ENCODE measurements at regions not wholly inside any gene's neighbourhood (a gene's known extent, or its start where the extent isn't known, plus 50 kb on each side); places are given as distances from the start of the nearest gene placed in this dataset.
"Not testable (repeated sequence)": the region's sequence is repeated elsewhere in the genome, so short reads cannot be mapped to it uniquely, and the experiment has no call there.

DNA sequence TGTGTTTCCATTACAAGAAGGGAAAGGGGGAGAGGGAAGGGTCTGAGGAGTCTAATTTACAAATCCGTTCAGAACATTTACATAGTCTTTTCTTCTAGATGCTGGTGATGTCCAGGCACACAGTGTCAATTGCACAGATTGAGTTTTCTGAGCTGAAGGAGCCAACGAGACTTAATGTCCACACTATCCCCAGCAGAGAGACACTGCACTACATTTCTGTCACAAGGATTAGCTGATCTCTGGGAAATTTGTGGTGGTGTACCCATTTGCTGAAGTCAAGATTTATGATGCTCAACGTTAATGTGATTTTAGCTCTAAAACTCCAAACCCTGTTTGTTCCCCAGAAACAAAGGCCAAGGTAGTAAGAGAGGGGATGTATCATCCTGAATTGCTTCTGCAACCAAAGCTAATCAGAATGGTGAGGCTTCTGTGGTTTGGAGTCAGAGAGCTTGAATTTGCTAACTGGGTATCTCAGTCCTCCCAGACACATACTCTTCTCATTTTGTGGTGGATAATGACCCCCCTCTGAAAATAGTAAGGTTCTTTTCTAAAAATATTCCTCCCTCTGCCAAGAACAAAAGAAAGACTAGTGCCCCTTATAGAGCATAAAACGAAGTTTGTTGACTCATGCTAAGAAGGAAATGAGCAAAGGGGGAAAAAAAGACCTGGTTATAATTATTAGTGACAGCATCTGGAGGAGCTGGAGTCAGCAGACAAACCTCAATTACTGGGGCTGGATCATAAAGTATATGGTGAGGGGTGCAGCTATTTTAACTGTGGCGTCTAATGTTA lies 416.9 kb downstream of the PSAT1 start:
- no peak for DNase-seq (ENCODE audit: low read depth in 2 of 2)

DNA sequence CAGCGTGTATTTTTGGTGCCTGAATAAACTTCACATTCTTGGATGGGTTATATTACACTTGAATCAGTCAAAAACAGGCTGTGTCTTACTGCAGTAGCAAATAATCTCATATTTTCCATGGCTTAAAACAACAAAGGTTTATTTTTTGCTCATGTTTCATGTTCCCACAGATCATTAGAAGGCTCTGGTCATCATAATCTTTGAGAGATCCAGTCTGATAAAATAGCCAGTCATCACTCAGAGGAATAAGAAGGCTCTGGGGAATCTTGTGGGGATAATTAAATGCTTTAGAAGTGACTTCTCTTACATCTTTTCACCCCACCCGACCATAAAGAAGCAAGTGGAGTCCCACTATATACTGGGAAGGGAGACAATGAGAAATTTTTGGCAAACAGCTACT lies 417.7 kb downstream of the PSAT1 start:
- DNase-seq (ENCODE audit: low read depth in 2 of 2), result no peak

DNA sequence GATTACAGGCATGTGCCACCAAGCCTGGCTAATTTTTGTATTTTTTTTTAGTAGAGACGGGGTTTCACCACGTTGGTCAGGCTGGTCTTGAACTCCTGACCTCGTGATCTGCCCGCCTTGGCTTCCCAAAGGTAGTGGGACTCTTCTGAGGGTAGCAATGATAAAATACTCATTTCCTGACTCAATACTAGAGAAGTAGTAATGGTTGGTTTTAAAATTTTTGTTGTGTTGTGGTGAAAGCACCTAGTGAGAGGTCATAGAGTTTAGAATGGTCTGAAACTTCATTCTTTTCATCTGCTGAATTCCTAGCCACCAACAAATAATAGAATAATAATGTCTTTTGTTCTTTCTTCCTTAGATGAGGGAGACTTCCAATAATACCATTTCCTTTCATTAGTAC lies 422.1 kb downstream of the PSAT1 start:
- DNase-seq (ENCODE audit: low read depth in 2 of 2), result not testable (repeated sequence)

DNA sequence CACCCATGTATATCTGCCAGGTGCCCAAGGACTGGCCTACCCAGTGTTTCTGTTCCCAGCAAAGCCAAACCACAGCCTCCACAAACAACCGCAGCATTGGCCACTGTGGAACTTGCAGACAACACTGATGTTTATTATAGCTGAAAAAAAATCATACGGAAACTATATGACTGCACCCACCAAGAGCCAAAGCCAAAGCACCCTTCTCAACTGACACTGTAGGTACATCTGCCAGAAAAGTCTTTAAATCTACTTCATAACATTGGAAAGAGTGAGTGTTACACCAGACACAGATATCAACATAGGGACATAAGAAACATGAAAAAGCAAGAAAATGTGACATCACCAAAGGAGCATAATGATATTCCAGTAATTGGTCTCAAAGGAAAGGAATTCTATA lies 428.0 kb downstream of the PSAT1 start:
- DNase-seq (ENCODE audit: low read depth in 2 of 2), result no peak

DNA sequence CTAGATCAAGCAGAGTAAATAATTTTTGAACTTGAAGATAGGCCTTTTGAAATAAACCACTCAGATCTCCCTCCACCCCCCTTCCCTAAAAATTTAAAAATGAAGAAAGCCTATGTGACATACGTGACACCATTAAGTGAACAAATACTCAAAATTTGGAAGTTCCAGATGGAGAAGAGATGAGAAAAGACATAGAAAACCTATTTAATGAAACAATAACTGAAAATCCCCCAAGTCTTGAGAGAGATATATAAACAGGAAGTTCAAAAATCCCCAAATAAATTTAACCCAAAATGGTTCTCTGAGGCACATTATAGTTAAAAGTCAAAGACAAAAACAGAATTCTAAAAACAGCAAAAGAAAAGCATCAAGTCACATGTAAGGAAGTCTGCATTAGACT lies 428.6 kb downstream of the PSAT1 start:
- no peak for DNase-seq (ENCODE audit: low read depth in 2 of 2)

DNA sequence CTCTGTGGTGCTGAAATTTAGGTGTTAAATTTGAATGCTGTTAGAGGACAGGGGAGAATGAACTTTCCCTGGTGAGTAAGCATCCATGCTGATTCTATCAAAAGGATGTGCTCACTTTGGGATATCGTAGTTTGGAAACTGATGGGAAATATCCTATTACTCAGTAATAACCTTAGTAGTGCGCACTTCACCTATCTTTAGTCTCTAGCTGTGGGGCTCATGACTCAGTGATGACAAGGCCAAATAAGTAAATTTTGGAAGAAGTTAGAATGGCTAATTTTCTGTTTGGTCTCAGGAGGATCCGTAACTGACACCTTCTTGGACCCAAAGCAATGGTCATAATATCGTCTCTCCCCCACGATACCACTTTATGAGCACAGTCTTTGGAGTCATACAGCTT lies 448.4 kb downstream of the PSAT1 start:
- no peak for DNase-seq (ENCODE audit: low read depth in 2 of 2)

DNA sequence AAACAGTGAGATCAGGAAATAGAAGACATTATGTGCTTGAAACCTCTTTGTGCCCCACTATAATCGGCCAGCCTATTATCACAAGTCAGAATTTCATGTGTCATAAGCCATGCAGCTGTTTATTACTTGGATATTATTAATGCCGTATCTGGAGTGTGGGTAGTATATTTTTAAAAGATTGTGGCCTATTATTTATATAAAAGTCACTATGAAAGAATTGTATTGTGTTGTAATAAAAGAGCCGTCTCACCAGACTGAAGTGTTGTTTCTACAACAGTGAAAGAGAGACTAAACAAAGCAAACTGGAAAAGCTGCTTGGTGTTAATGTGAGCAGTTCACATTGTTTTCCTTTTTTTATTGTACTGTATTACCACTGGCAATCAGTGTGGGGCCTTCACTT lies 449.1 kb downstream of the PSAT1 start:
- DNase-seq (ENCODE audit: low read depth in 2 of 2), result no peak

DNA sequence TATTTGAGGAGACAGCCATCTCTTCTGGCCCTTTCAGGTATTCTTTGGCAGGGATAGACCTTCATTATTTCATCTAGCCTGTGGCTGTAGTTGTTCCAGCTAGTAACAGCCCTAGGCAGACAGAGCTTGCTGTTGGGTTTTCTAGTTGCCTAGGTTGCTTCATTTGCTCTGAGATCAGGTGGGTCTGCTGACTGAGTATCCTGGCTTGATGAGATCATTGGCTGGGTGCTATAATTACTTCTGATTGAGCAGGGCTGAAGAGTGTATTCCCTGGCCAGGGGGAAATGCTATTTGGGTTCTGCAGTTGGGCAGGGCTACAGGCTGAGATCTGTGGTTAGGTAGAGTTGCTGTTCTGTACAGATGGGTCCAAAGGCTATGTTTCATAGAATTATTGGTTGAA lies 456.1 kb downstream of the PSAT1 start:
- no peak for DNase-seq (ENCODE audit: low read depth in 2 of 2)

DNA sequence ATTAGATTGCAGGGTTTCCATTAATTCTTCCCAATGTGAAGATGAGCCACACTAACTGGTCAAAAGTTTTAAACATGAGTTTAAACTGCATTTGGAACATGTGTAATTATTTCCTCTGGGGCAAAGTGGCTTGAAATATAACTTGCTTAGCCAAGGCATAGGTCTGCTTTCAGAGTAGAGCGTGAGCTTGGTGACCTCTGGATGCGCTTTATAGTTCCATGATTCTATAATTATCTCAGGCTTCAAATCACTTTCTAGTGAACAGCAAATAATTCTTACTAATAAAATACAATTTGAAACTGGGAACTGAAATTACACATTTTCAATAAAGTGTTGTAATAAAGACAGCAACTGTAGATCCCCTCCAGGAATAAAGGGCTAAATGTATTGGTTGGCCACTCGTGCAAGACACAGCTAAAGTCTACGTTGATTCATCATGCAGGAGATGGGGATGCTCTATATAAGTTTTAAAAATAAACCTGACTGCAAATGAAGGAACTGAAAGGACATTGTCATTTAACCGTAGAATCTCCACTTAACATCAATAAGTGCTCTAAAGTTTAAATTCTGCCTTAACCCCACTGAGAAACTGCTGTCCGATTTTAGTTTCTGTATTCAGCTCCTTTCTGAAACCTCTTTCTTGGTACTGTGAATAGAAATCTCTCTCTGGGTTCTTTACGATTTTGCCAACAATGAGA lies 460.0 kb downstream of the PSAT1 start:
- no peak for DNase-seq (ENCODE audit: low read depth in 2 of 2)

DNA sequence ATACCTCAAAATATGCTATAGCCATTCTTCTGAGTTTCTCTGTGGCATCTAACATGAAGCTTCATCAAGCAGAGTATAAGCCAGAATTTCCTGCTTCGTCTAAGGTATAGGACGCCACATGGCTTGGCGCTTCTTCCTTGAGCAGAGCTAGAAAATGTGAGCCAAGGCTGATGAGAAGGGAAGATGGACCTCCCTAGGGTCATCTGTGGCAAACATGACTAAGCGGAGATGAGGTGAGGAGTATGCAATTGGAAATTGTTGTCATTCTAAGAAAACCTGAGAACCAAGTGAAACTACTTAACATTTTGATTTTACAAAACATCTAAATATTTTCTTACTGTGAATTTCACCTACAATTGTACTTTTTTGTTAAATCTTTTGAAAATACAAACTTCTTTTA lies 466.5 kb downstream of the PSAT1 start:
- no peak for DNase-seq (ENCODE audit: low read depth in 2 of 2)

DNA sequence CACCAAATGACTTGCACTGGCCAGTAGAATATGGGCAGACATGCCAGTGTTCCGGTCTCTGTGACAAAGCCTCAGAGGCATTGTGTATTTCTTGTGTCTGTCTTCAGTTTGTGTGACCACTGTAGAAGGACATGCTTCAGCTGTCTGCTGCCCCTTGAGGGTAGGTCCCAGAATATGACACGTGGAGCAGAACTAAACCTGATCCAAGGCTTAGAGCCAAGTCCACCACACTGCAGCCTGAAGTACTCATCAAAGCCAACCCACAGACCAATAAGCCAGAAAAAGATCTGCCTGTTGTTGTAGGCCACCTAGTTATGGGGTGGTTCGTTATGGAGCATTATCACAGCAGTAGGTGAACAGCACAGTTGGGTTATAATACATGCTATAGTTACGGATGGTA lies 468.9 kb downstream of the PSAT1 start:
- DNase-seq (ENCODE audit: low read depth in 2 of 2), result no peak

DNA sequence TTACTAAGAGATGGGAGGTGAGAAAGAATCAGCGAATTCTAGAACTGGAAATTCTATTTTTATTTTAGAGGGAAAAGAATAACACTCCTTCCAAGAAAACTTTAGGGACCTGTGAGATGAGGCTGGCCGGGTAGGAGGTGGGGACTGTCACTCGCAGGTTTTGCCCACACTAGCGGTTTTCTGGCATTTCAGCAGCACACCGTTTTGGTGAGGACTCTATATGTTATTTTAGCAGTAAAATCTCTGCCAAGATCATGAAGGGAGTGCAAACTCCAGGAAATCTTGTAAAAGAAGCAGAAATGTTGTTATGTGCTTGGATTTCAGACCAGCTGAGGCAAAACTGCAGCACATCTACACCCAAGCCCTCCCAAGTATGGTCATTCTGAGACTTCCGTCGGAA lies 470.6 kb downstream of the PSAT1 start:
- DNase-seq (ENCODE audit: low read depth in 2 of 2), result no peak

DNA sequence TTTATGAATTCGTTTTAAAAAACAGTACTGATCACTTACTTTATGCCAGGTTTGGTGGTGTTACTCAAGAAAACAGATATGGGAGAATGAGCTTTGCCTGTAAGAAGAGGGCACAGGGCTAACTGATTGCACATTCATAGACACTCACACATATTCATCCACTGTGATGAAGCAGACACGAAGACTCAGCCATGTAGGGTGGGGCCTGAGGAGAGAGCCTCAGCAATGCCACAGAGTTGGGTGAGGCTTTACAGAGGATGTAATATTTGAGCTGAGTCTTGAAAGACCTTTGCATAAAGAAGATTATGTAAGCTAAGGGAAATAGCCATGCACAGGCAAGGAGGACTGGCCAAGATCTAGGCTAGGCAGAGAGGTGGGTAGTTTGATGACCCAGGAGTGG lies 472.8 kb downstream of the PSAT1 start:
- no peak for DNase-seq (ENCODE audit: low read depth in 2 of 2)

DNA sequence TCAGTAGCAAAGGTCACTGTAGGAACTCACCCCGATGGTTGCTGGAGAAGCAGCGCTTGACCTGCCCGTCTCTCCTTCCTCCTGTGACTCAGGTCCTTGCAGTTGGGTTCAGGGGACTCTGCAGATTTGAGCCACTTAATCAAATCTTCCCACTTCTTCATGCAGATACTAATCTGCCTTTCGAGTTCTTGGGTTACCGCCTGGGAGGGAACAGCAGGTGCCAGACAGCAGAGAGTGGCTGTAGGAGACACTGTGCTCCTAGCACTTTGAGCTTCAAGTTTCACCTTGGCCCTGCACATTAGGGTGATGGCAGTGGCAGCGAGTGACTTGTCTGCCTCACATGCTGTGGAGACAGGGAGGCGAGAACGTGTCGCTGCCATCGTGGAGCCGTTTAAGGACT lies 478.3 kb downstream of the PSAT1 start:
- no peak for DNase-seq (ENCODE audit: low read depth in 2 of 2)

DNA sequence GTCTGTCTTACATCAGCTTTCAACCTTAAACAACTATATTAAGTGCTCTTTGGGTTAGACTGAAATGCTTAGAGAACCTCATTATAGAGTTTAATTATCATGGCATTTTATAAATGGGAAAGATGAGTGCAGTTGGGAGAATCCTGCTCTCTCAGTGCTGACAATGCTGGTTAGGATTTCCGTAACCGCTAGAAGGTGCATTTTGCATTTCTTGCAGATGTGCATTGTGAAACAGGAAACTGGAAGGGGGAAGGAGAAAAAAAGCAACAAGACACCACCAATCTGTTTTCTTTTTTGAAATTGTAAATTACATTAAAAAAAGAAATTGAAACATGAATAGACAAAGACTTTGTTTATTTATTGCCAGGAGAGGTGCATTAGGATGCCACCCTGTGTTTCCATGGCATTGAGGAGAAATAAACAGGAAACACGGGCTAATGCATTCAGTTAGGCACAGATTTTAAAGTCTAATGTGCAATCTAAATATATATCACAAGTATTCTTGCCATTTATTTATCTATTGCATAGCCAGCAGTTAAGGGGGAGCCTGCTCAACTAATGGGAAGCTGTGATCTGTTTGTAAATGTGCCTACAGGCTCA lies 478.9 kb downstream of the PSAT1 start:
- DNase-seq (ENCODE audit: low read depth in 2 of 2), result no peak

DNA sequence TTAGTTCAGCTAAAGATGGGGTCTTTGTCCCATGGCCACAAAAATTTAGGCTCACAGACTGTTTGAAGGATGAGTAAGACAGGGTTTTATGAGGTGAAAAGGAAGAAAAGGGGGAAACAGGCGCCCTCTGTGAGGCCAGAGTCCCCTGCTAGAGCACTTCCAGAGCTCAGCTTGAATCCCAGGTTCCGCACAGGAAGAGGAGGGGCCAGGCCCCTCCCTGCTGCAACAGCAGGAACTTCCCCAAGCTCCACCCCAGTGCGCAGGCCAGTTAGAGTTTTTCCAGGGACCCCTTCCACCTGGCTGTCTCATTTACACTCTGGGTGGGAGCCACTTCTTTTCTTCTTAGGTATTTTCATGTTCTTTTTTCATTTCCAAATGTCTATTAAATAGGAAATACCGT lies 480.8 kb downstream of the PSAT1 start:
- no peak for DNase-seq (ENCODE audit: low read depth in 2 of 2)

DNA sequence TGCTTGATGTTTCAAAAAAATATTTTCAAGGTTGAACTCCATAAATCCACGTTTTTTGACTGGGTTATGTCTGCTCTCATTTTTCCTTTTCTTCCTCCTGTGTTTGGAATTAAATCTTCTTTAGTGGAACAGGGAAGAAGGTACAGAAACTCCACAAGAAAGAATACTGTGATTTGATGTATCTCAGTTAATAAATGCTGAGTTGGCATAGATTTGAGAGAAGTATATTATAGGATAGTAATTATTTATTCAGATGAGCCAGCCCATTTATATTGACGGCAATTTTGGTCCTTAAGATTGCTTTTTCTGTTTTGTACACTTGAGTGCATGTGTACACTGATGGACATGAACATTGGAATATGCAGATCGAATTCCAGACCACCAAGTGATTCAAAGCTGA lies 481.4 kb downstream of the PSAT1 start:
- no peak for DNase-seq (ENCODE audit: low read depth in 2 of 2)

DNA sequence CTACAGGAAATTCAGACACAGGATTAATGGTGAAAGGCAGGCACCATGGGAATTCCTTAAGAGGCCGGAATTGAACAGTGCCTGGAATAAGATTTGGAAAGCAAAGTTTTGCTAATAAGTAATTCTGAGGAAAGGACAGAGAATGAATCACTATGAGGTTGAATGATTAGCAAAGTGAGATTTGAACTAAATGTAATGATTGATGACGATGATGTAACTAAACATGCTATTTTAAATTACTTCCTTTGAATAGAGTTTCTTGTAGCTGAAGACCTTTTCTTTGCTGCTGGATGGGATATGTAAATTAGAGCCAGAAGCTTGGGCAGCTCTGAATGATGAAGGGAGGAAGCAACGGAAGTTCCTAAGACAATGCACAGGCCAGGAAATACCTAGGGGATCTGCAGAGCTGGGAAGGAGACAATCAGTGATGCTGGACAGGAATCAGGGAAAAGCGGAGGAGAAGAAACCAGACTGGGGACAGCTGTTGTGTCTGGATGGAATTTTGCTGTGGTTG lies 482.0 kb downstream of the PSAT1 start:
- no peak for DNase-seq (ENCODE audit: low read depth in 2 of 2)

DNA sequence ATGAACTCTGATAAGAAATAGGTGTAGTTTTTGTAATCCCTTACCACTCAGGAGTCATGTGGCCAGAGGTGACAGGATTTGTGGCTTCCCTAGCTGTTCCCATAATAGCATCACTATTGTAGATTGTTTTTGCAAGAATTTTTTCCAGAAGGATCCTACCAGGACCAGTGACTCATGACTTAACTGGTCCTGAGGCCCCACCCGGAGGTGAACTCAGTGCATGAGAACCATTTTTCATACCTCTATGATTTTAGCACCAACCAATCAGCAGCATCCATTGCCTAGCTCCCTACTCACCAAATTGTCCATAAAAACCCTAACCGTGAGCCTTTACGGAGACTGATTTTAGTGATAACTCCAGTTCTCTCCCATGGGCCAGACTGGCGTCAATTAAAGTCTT lies 484.8 kb downstream of the PSAT1 start:
- no peak for DNase-seq (ENCODE audit: low read depth in 2 of 2)

DNA sequence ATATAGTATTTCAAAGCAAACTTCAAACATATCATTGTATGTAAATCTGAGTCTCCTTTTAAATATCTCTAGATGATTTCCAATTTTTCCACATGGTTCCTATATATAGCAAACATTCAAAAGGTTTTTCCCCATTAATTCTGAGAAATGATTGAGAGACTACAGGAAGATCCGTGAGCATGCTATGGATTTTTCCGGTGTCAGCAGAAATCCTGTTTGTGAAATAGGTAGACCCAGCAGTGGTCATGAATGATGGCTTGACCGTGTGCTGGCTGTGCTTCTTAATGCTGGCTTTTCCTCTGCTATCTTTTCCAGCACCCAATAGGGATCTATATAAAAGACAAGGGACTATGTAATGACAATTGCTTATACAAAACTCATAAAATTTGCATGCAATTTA lies 485.3 kb downstream of the PSAT1 start:
- no peak for DNase-seq (ENCODE audit: low read depth in 2 of 2)

DNA sequence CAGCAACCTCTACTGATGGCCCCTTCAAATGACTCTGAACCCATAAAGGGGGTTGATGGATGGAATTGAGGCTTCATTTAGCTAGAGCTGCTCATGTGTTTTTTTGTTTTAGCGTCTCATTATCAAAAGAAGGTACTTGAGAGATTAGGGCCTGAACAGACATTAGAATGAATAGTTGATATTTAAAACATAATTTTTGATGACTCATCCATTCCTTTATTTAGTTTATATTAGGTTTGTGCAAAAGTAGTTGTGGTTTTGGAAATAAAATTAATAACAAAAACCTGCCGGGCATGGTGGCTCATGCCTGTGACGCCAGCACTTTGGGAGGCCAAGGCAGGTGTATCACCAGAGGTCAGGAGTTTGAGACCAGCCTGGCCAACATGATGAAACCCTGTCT lies 485.9 kb downstream of the PSAT1 start:
- DNase-seq (ENCODE audit: low read depth in 2 of 2), result no peak

DNA sequence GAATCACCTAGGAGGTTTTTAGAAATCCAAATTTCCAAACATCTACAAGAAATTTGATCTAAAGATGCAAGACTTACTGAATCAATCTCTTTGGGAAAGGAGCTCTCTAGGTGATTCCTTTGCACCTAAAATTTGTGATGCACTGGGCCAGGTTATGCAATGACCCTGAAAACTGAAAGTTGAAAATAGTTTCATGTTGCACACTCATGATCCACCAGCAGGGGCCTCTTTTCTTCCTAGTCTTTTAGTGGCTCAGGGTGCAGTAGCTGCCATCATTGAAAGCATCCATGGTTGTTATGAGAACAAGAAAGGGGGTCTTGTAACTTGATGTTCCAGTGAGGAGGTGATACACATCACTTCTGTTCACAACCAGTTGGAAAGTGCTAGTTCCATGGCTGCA lies 486.8 kb downstream of the PSAT1 start:
- no peak for DNase-seq (ENCODE audit: low read depth in 2 of 2)

DNA sequence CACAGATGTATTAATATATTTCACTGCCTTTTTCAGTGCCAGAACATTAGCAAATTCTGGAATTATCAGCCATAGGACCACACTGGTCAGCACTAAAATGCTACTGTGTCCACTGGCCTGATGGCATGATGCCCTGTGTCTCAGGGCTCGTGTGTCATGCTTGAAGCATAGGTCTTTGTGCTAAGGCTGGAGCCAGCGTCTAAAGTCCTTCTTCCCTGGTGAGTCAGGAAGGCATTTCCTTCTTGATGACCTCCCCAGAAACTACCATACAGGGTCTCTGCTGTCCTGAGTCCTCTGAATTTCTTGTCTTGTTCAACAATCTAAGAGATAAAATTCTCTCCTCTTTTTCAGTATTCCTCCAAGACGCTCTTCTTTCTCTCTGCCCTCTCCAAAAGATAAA lies 489.9 kb downstream of the PSAT1 start:
- DNase-seq (ENCODE audit: low read depth in 2 of 2), result no peak

All from stimulated activated CD8-positive, alpha-beta memory T cell treated with anti-CD3 and anti-CD28 coated beads, Interleukin-15, amount 100 ng/mL, for 48 hours (primary cell).